ENCODE measurements at regions not wholly inside any gene's neighbourhood (a gene's known extent, or its start where the extent isn't known, plus 50 kb on each side); places are given as distances from the start of the nearest gene placed in this dataset.

- TF ChIP-seq CTCF (IDR thresholded peaks at IDR 0.05) (no peak), POLR2AphosphoS5 (IDR thresholded peaks at IDR 0.05) (no peak), POLR2A (IDR thresholded peaks at IDR 0.05) (no peak), EP300 (IDR thresholded peaks at IDR 0.05) (no peak)
Measured at GRCh38 chr5:57724836-57725235, 242.2 kb upstream of the ACTBL2 start.
